Neural cell (in vitro differentiated cells): ENCODE measurements at regions not wholly inside any gene's neighbourhood (a gene's known extent, or its start where the extent isn't known, plus 50 kb on each side); places are given as distances from the start of the nearest gene placed in this dataset.

Experiments
- H2AFZ ChIP-seq: fragments of 200-600, 300-800 bp; sonication (generic), shearing (Covaris generic); 2 replicates; pipeline ENCODE4 v1.6.0; 2014; ENCODE audit warnings: low read depth, mild to moderate bottlenecking, antibody characterized with exemption, low read length, moderate library complexity
- H3F3A ChIP-seq: fragments of 200-600 bp; shearing (Covaris generic); 2 replicates; pipeline ENCODE4 v1.6.1; 2016; ENCODE audit warnings: mild to moderate bottlenecking, moderate library complexity, mixed read lengths, antibody characterized with exemption, low read length; ENCODE audit not compliant: insufficient read depth, poor library complexity, severe bottlenecking
- H3K27ac ChIP-seq: fragments of 200-600, 300-800 bp; sonication (generic), shearing (Covaris generic); 2 replicates; pipeline ENCODE4 v1.5.1; 2014; ENCODE audit warnings: mild to moderate bottlenecking, low read length, moderate library complexity
- H3K27me3 ChIP-seq: fragments of 300-800, 200-600 bp; sonication (generic), shearing (Covaris generic); 2 replicates; pipeline ENCODE4 v1.6.0; 2014; ENCODE audit warnings: mild to moderate bottlenecking, low read depth, low read length, moderate library complexity; ENCODE audit not compliant: insufficient read depth
- H3K36me3 ChIP-seq: fragments of 300-800, 200-600 bp; sonication (generic), shearing (Covaris generic); 2 replicates; pipeline ENCODE4 v1.5.1; 2014; ENCODE audit warnings: mild to moderate bottlenecking, antibody characterized with exemption, low read length, moderate library complexity; ENCODE audit not compliant: insufficient read depth
- H3K4me2 ChIP-seq: fragments of 300-800, 200-600 bp; sonication (generic), shearing (Covaris generic); 2 replicates; pipeline ENCODE4 v1.6.0; 2014; ENCODE audit warnings: mild to moderate bottlenecking, low read length
- H3K4me3 ChIP-seq: fragments of 300-800, 200-600 bp; sonication (generic), shearing (Covaris generic); 2 replicates; pipeline ENCODE4 v1.5.1; 2014; ENCODE audit warnings: mild to moderate bottlenecking, low read length, moderate library complexity
- H3K79me2 ChIP-seq: fragments of 200-600 bp; shearing (Covaris generic); replicated peaks from 2 replicates; pipeline ENCODE4 v1.6.0; 2014; ENCODE audit warnings: mild to moderate bottlenecking, low read length, moderate library complexity; ENCODE audit not compliant: insufficient read depth
- H3K9ac ChIP-seq: fragments of 300-800, 200-600 bp; sonication (generic), shearing (Covaris generic); 2 replicates; pipeline ENCODE4 v1.6.1; 2016; ENCODE audit warnings: mild to moderate bottlenecking, low read length, mixed read lengths
- H3K9me2 ChIP-seq: fragments of 200-600 bp; shearing (Covaris generic); 2 replicates; pipeline ENCODE4 v1.6.1; 2016; ENCODE audit warnings: mild to moderate bottlenecking, low read length, mixed read lengths; ENCODE audit not compliant: insufficient read depth
- H3K9me3 ChIP-seq: fragments of 200-600, 300-800 bp; sonication (generic), shearing (Covaris generic); 2 replicates; pipeline ENCODE4 v1.6.1; 2016; ENCODE audit warnings: mild to moderate bottlenecking, mixed run types, low read length, moderate library complexity, mixed read lengths
- H4K20me1 ChIP-seq: fragments of 200-600 bp; shearing (Covaris generic); 2 replicates; pipeline ENCODE4 v1.6.1; 2016; ENCODE audit warnings: mild to moderate bottlenecking, mixed run types; ENCODE audit not compliant: insufficient read depth
- CTCF ChIP-seq: fragments of 450-650 bp; IDR thresholded peaks from 2 replicates; pipeline ENCODE4 v1.5.1; 2014; ENCODE audit warnings: antibody characterized with exemption, mild to moderate bottlenecking, moderate library complexity; ENCODE audit not compliant: poor library complexity, severe bottlenecking
- EP300 ChIP-seq: fragments of 450-650 bp; conservative IDR thresholded peaks from 2 replicates; pipeline ENCODE4 v1.6.1; 2014; ENCODE audit warnings: antibody characterized with exemption, mild to moderate bottlenecking, moderate library complexity; ENCODE audit not compliant: poor library complexity, severe bottlenecking
- EZH2 ChIP-seq: fragments of 200-600, 300-800 bp; shearing (Covaris generic), sonication (generic); IDR thresholded peaks from 2 replicates; pipeline ENCODE4 v1.6.1; 2014; ENCODE audit warnings: antibody characterized with exemption, low read length, borderline replicate concordance, mild to moderate bottlenecking; ENCODE audit not compliant: insufficient read depth, poor library complexity, severe bottlenecking
- MXI1 ChIP-seq: fragments of 450-650 bp; conservative IDR thresholded peaks from 2 replicates; pipeline ENCODE4 v1.6.1; 2014; ENCODE audit warnings: antibody characterized with exemption, mild to moderate bottlenecking; ENCODE audit not compliant: poor library complexity, severe bottlenecking
- POLR2AphosphoS5 ChIP-seq: IDR thresholded peaks from 2 replicates; pipeline ENCODE4 v1.6.1; 2012
- RAD21 ChIP-seq: fragments of 450-650 bp; conservative IDR thresholded peaks from 2 replicates; pipeline ENCODE4 v1.6.1; 2014; ENCODE audit warnings: antibody characterized with exemption, mild to moderate bottlenecking, moderate library complexity
- REST ChIP-seq: IDR thresholded peaks from 2 replicates; pipeline ENCODE4 v1.6.1; 2012; ENCODE audit warnings: borderline replicate concordance
- SMC3 ChIP-seq: fragments of 450-650 bp; conservative IDR thresholded peaks from 2 replicates; pipeline ENCODE4 v1.6.1; 2014; ENCODE audit warnings: antibody characterized with exemption, mild to moderate bottlenecking, moderate library complexity; ENCODE audit not compliant: poor library complexity
- TAF1 ChIP-seq: IDR thresholded peaks from 2 replicates; pipeline ENCODE4 v1.6.1; 2012; ENCODE audit warnings: low read depth

GRCh38 chr12:91959220-91959619 lies 186.4 kb downstream of the BTG1 start:
- Histone ChIP-seq H3K27ac (no peak overlapping the region), H3K27me3 (no peaks in the 10 kb centered on the region), H3K9me2 (no peaks in the 10 kb centered on the region), H3K79me2 (no peaks in the 10 kb centered on the region), H3K4me3 (no peak overlapping the region), H4K20me1 (no peaks in the 10 kb centered on the region), H2AFZ (no peak overlapping the region), H3K36me3 (no peaks in the 10 kb centered on the region), H3F3A (no peaks in the 10 kb centered on the region), H3K9me3 (no peaks in the 10 kb centered on the region), H3K4me2 (no peak overlapping the region), H3K9ac (no peak overlapping the region)
- TF ChIP-seq MXI1 (no peak), SMC3 (no peak), TAF1 (no peak), RAD21 (no peak), EP300 (no peak), EZH2 (no peak), REST (no peak), CTCF (no peak), POLR2AphosphoS5 (no peak)

- H3K9me2 ChIP-seq, result no peaks in the 10 kb centered on the region
- H3K4me2 ChIP-seq, result no peak overlapping the region
- TF ChIP-seq EP300, result no peak
- no peak for TF ChIP-seq TAF1
- TF ChIP-seq MXI1, result no peak
- TF ChIP-seq SMC3, result no peak
- TF ChIP-seq EZH2, result no peak
- no peak for TF ChIP-seq POLR2AphosphoS5
- TF ChIP-seq REST, result no peak
- no peak for TF ChIP-seq CTCF
- TF ChIP-seq RAD21, result no peak
- no peaks in the 10 kb centered on the region for H3F3A ChIP-seq
- no peak overlapping the region for H3K27ac ChIP-seq
- no peaks in the 10 kb centered on the region for H3K79me2 ChIP-seq
- H3K4me3 ChIP-seq, result no peak overlapping the region
- no peaks in the 10 kb centered on the region for H4K20me1 ChIP-seq
- no peaks in the 10 kb centered on the region for H3K27me3 ChIP-seq
- H3K9ac ChIP-seq, result no peak overlapping the region
- H3K36me3 ChIP-seq, result no peaks in the 10 kb centered on the region
- H3K9me3 ChIP-seq, result no peaks in the 10 kb centered on the region
- H2AFZ ChIP-seq, result no peak overlapping the region
These were observed 186.8 kb downstream of the BTG1 start for GRCh38 chr12:91958816-91959215.
